Embryonic facial prominence (tissue), 1 donor: ENCODE measurements at regions not wholly inside any gene's neighbourhood (a gene's known extent, or its start where the extent isn't known, plus 50 kb on each side); places are given as distances from the start of the nearest gene placed in this dataset.
"Not testable (repeated sequence)": the region's sequence is repeated elsewhere in the genome, so short reads cannot be mapped to it uniquely, and the experiment has no call there.

Source experiments
- DNase-seq: peaks from one replicate; pipeline ENCODE4 v3.0.0-alpha.2; 2016; ENCODE audit errors: extremely low spot score

- DNase-seq = no peak
Observed at GRCh38 chr21:28423521-28424190, 569.0 kb downstream of the LTN1 start.

GRCh38 chr21:28421716-28422524 lies 570.8 kb downstream of the LTN1 start:
- DNase-seq = no peak

- DNase-seq = no peak
Observed at GRCh38 chr21:28419811-28420210, 572.9 kb downstream of the LTN1 start.

- no peak for DNase-seq
Observed at GRCh38 chr21:28418726-28419514, 573.8 kb downstream of the LTN1 start.

- DNase-seq = no peak
Observed at GRCh38 chr21:28410256-28410655, 582.4 kb downstream of the LTN1 start.

- no peak for DNase-seq
Observed at GRCh38 chr21:28402616-28402989, 590.1 kb downstream of the LTN1 start.

GRCh38 chr21:28397040-28397439 lies 595.6 kb downstream of the LTN1 start:
- no peak for DNase-seq

- no peak for DNase-seq
Observed at GRCh38 chr21:28396421-28396820, 596.3 kb downstream of the LTN1 start.

GRCh38 chr21:28393279-28393678 lies 599.4 kb downstream of the LTN1 start:
- no peak for DNase-seq

GRCh38 chr21:28391938-28392849 lies 600.5 kb downstream of the LTN1 start:
- no peak for DNase-seq

- DNase-seq = no peak
Observed at GRCh38 chr21:28387220-28387619, 605.5 kb downstream of the LTN1 start.

GRCh38 chr21:28385845-28386244 lies 606.8 kb downstream of the LTN1 start:
- DNase-seq = no peak

GRCh38 chr21:28381000-28381745 lies 611.5 kb downstream of the LTN1 start:
- not testable (repeated sequence) for DNase-seq

GRCh38 chr21:28380241-28380640 lies 612.4 kb downstream of the LTN1 start:
- no peak for DNase-seq

GRCh38 chr21:28378026-28378425 lies 614.7 kb downstream of the LTN1 start:
- DNase-seq = no peak

- no peak for DNase-seq
Observed at GRCh38 chr21:28375708-28376385, 616.8 kb downstream of the LTN1 start.

GRCh38 chr21:28374881-28375280 lies 617.8 kb downstream of the LTN1 start:
- DNase-seq = no peak

- DNase-seq = no peak
Observed at GRCh38 chr21:28371713-28372112, 621.0 kb downstream of the LTN1 start.

- no peak for DNase-seq
Observed at GRCh38 chr21:28359300-28359699, 633.4 kb downstream of the LTN1 start.

GRCh38 chr21:28358702-28359101 lies 634.0 kb downstream of the LTN1 start:
- DNase-seq = no peak
